Osteoblast (primary cell): ENCODE measurements at regions not wholly inside any gene's neighbourhood (a gene's known extent, or its start where the extent isn't known, plus 50 kb on each side); places are given as distances from the start of the nearest gene placed in this dataset.

Source experiments
- DNase-seq: peaks from one replicate; pipeline ENCODE4 v3.0.0; 2011; ENCODE audit warnings: low spot score, mixed read lengths; ENCODE audit not compliant: insufficient read length; ENCODE audit errors: missing footprints
- H2AFZ ChIP-seq: 2 replicates; pipeline ENCODE4 v1.6.0; 2011; ENCODE audit warnings: mild to moderate bottlenecking, low read length
- H3K27ac ChIP-seq: 2 replicates; pipeline ENCODE4 v1.5.1; 2011; ENCODE audit warnings: mild to moderate bottlenecking, low read depth, low read length, moderate library complexity
- H3K27me3 ChIP-seq: 2 replicates; pipeline ENCODE4 v1.6.0; 2012; ENCODE audit warnings: mild to moderate bottlenecking, control low read depth, inconsistent platforms, low read length, moderate library complexity; ENCODE audit not compliant: insufficient read depth
- H3K36me3 ChIP-seq: 2 replicates; pipeline ENCODE4 v1.5.1; 2011; ENCODE audit warnings: mild to moderate bottlenecking, low read length, control low read depth, moderate library complexity; ENCODE audit not compliant: insufficient read depth
- H3K4me1 ChIP-seq: 2 replicates; pipeline ENCODE4 v1.5.1; 2011; ENCODE audit warnings: mild to moderate bottlenecking, low read length, control low read depth, moderate library complexity; ENCODE audit not compliant: insufficient read depth
- H3K4me2 ChIP-seq: 2 replicates; pipeline ENCODE4 v1.6.0; 2011; ENCODE audit warnings: mild to moderate bottlenecking, low read length; ENCODE audit not compliant: insufficient read depth
- H3K4me3 ChIP-seq: fragments of 200-600 bp; sonication (generic); 3 replicates; pipeline ENCODE4 v1.5.1; 2012; ENCODE audit warnings: mild to moderate bottlenecking, low read length, inconsistent platforms; ENCODE audit not compliant: insufficient read depth
- H3K79me2 ChIP-seq: 2 replicates; pipeline ENCODE4 v1.6.0; 2012; ENCODE audit warnings: mild to moderate bottlenecking, low read length, control low read depth, inconsistent platforms; ENCODE audit not compliant: insufficient read depth
- H3K9me3 ChIP-seq: 2 replicates; pipeline ENCODE4 v1.5.1; 2011; ENCODE audit warnings: low read depth, low read length, control low read depth
- H4K20me1 ChIP-seq: 2 replicates; pipeline ENCODE4 v1.6.0; 2012; ENCODE audit warnings: mild to moderate bottlenecking, low read length, control low read depth; ENCODE audit not compliant: insufficient read depth
- CTCF ChIP-seq: IDR thresholded peaks from 2 replicates; pipeline ENCODE4 v1.5.1; 2011; ENCODE audit warnings: mild to moderate bottlenecking, low read depth, low read length, moderate library complexity; ENCODE audit errors: extremely low read depth

- H3K9me3 ChIP-seq = peaks cover 3% of the 10 kb centered on the region
- H4K20me1 ChIP-seq = no peaks in the 10 kb centered on the region
These were observed 71.5 kb upstream of the VCX2 start for GRCh38 chrX:8242431-8243020.

GRCh38 chrX:8244301-8244700, 73.2 kb upstream of the VCX2 start:
- no peak for DNase-seq
- Histone ChIP-seq H3K4me3 (no peak overlapping the region), H3K79me2 (no peaks in the 10 kb centered on the region), H3K4me2 (no peak overlapping the region), H3K9me3 (peaks cover 3% of the 10 kb centered on the region), H4K20me1 (no peaks in the 10 kb centered on the region), H3K4me1 (no peaks in the 10 kb centered on the region), H3K27me3 (no peaks in the 10 kb centered on the region), H3K27ac (no peak overlapping the region), H2AFZ (no peak overlapping the region), H3K36me3 (no peaks in the 10 kb centered on the region)
- no peak for TF ChIP-seq CTCF

More at GRCh38 chrX:8242431-8243020, 71.5 kb upstream of the VCX2 start:
- TF ChIP-seq CTCF = no peak
- H3K79me2 ChIP-seq = no peaks in the 10 kb centered on the region
- no peaks in the 10 kb centered on the region for H3K27me3 ChIP-seq
- no peak overlapping the region for H3K4me2 ChIP-seq
- no peak overlapping the region for H2AFZ ChIP-seq
- no peaks in the 10 kb centered on the region for H3K36me3 ChIP-seq
- DNase-seq = no peak
- no peaks in the 10 kb centered on the region for H3K4me1 ChIP-seq
- H3K27ac ChIP-seq = no peak overlapping the region
- no peak overlapping the region for H3K4me3 ChIP-seq

- no peak overlapping the region for H3K4me3 ChIP-seq
- H3K27me3 ChIP-seq = no peaks in the 10 kb centered on the region
- peaks cover 5% of the 10 kb centered on the region for H3K9me3 ChIP-seq
- H3K4me2 ChIP-seq = no peak overlapping the region
- no peak overlapping the region for H3K27ac ChIP-seq
- DNase-seq = no peak
- no peaks in the 10 kb centered on the region for H3K4me1 ChIP-seq
- TF ChIP-seq CTCF = no peak
- no peak overlapping the region for H2AFZ ChIP-seq
- H3K36me3 ChIP-seq = no peaks in the 10 kb centered on the region
- no peaks in the 10 kb centered on the region for H3K79me2 ChIP-seq
- no peaks in the 10 kb centered on the region for H4K20me1 ChIP-seq
These were observed 74.3 kb upstream of the VCX2 start for GRCh38 chrX:8245411-8245810.

- no peak for DNase-seq
- H3K27ac ChIP-seq = no peak overlapping the region
- no peak for TF ChIP-seq CTCF
These were observed 82.0 kb upstream of the VCX2 start for GRCh38 chrX:8253096-8253495.

More at GRCh38 chrX:8253096-8253495, 82.0 kb upstream of the VCX2 start:
- H3K4me2 ChIP-seq = no peak overlapping the region
- no peaks in the 10 kb centered on the region for H3K79me2 ChIP-seq
- H3K4me1 ChIP-seq = no peaks in the 10 kb centered on the region
- H3K9me3 ChIP-seq = peaks cover 2% of the 10 kb centered on the region
- H3K4me3 ChIP-seq = no peak overlapping the region
- no peaks in the 10 kb centered on the region for H3K36me3 ChIP-seq
- H3K27me3 ChIP-seq = no peaks in the 10 kb centered on the region
- no peaks in the 10 kb centered on the region for H4K20me1 ChIP-seq
- H2AFZ ChIP-seq = no peak overlapping the region
